Uterus (tissue), 3 donors: ENCODE measurements at regions not wholly inside any gene's neighbourhood (a gene's known extent, or its start where the extent isn't known, plus 50 kb on each side); places are given as distances from the start of the nearest gene placed in this dataset.

Source experiments
- DNase-seq, 2 donors: peaks; one replicate each; pipeline ENCODE4 v3.0.0-alpha.2; 2019 to 2020
- H3K27ac ChIP-seq, 2 donors: fragments of 200-600 bp; sonication (generic); 1 replicate in 1 of 2; 2 replicates in 1 of 2; pipeline ENCODE4 v1.5.1; 2016 to 2018
- H3K27me3 ChIP-seq, 2 donors: fragments of 200-600 bp; sonication (generic); one replicate each; pipeline ENCODE4 v1.5.1; 2018 to 2019; ENCODE audit warnings: control low read depth in 1 of 2
- H3K36me3 ChIP-seq, 2 donors: fragments of 200-600 bp; sonication (generic); one replicate each; pipeline ENCODE4 v1.5.1; 2019; ENCODE audit warnings: control low read depth in 1 of 2
- H3K4me1 ChIP-seq, 2 donors: fragments of 200-600 bp; sonication (generic); one replicate each; pipeline ENCODE4 v1.5.1; 2018 to 2019; ENCODE audit warnings: control low read depth in 1 of 2
- H3K4me3 ChIP-seq, 2 donors: fragments of 200-600 bp; sonication (generic); 1 replicate in 1 of 2; 2 replicates in 1 of 2; pipeline ENCODE4 v1.5.1; 2018 to 2019; ENCODE audit warnings: mild to moderate bottlenecking in 1 of 2
- H3K9me3 ChIP-seq, 2 donors: fragments of 200-600 bp; sonication (generic); one replicate each; pipeline ENCODE4 v1.5.1; 2019; ENCODE audit warnings: control low read depth in 1 of 2
- CTCF ChIP-seq, 4 experiments: fragments of 200-600 bp in 2 of 4; fragments of 450-650 bp in 2 of 4; sonication (generic) in 2 of 4; IDR thresholded peaks; one replicate each; pipeline ENCODE4 v1.5.1; 2016 to 2019; ENCODE audit warnings: antibody characterized with exemption in 4 of 4, mild to moderate bottlenecking in 2 of 4, moderate library complexity in 1 of 4
- POLR2A ChIP-seq, 2 donors: fragments of 450-650 bp; IDR thresholded peaks; one replicate each; pipeline ENCODE4 v1.6.1; 2016; ENCODE audit warnings: antibody characterized with exemption in 2 of 2, mild to moderate bottlenecking in 1 of 2, moderate library complexity in 1 of 2
- intact Hi-C: fragments of 100-400 bp; cut with DNase I; formaldehyde crosslinking; loops from one replicate; pipeline ENCODE4 v1.15.1; 2023; ENCODE audit warnings: low total_unique reads
- donor health status: DM: yes; HTN: yes; CAD: no.

- Histone ChIP-seq H3K27ac (no peak overlapping the region), H3K4me3 (no peak overlapping the region), H3K36me3 (no peaks in the 10 kb centered on the region), H3K4me1 (no peaks in the 10 kb centered on the region), H3K9me3 (no peaks in the 10 kb centered on the region), H3K27me3 (no peaks in the 10 kb centered on the region)
- DNase-seq: no peak
- intact Hi-C loops: no loop called here
- TF ChIP-seq CTCF (IDR thresholded peaks at IDR 0.05) (no peak), POLR2A (IDR thresholded peaks at IDR 0.05) (no peak)
Observed at GRCh38 chr15:66832664-66833063, 130.6 kb downstream of the SMAD6 start.

- Histone ChIP-seq H3K4me1 (no peaks in the 10 kb centered on the region), H3K27me3 (no peaks in the 10 kb centered on the region), H3K27ac (no peak overlapping the region), H3K4me3 (no peak overlapping the region), H3K9me3 (no peaks in the 10 kb centered on the region), H3K36me3 (no peaks in the 10 kb centered on the region)
- intact Hi-C loops: no loop called here
- TF ChIP-seq POLR2A (IDR thresholded peaks at IDR 0.05) (no peak), CTCF (IDR thresholded peaks at IDR 0.05) (no peak)
- no peak for DNase-seq
Observed at GRCh38 chr15:66833371-66833770, 131.3 kb downstream of the SMAD6 start.

- no peaks in the 10 kb centered on the region for H3K9me3 ChIP-seq
- H3K4me1 ChIP-seq: no peaks in the 10 kb centered on the region
- no peaks in the 10 kb centered on the region for H3K36me3 ChIP-seq
- TF ChIP-seq CTCF (IDR thresholded peaks at IDR 0.05) (no peak), POLR2A (IDR thresholded peaks at IDR 0.05) (no peak)
- no peaks in the 10 kb centered on the region for H3K27me3 ChIP-seq
- no peak for DNase-seq
- H3K27ac ChIP-seq: no peak overlapping the region
- intact Hi-C loops: no loop called here
- no peak overlapping the region for H3K4me3 ChIP-seq
Observed at GRCh38 chr15:66833803-66834202, 131.8 kb downstream of the SMAD6 start.

- Histone ChIP-seq H3K9me3 (no peaks in the 10 kb centered on the region), H3K4me3 (no peak overlapping the region), H3K27me3 (no peaks in the 10 kb centered on the region), H3K36me3 (no peaks in the 10 kb centered on the region), H3K27ac (no peak overlapping the region), H3K4me1 (no peaks in the 10 kb centered on the region)
- no peak for DNase-seq
- intact Hi-C loops: no loop called here
- TF ChIP-seq CTCF (IDR thresholded peaks at IDR 0.05) (no peak), POLR2A (IDR thresholded peaks at IDR 0.05) (no peak)
Observed at GRCh38 chr15:66834881-66835878, 133.1 kb downstream of the SMAD6 start.

GRCh38 chr15:66836231-66837030 is 134.4 kb downstream of the SMAD6 start:
- H3K4me1 ChIP-seq: no peaks in the 10 kb centered on the region
- no peak overlapping the region for H3K4me3 ChIP-seq
- H3K27ac ChIP-seq: no peak overlapping the region
- no peaks in the 10 kb centered on the region for H3K9me3 ChIP-seq
- TF ChIP-seq CTCF (IDR thresholded peaks at IDR 0.05) (no peak), POLR2A (IDR thresholded peaks at IDR 0.05) (no peak)
- H3K36me3 ChIP-seq: no peaks in the 10 kb centered on the region
- intact Hi-C loops: no loop called here
- no peaks in the 10 kb centered on the region for H3K27me3 ChIP-seq
- DNase-seq: no peak
